ENCODE measurements at regions not wholly inside any gene's neighbourhood (a gene's known extent, or its start where the extent isn't known, plus 50 kb on each side); places are given as distances from the start of the nearest gene placed in this dataset.

- no peak for TF ChIP-seq CTCF (IDR thresholded peaks at IDR 0.05)
- TF ChIP-seq POLR2A (IDR thresholded peaks at IDR 0.05): no peak
Measured at GRCh38 chr17:12406623-12407215, 259.0 kb upstream of the MYOCD start.
